OCI-LY7 (cell line): ENCODE measurements at regions not wholly inside any gene's neighbourhood (a gene's known extent, or its start where the extent isn't known, plus 50 kb on each side); places are given as distances from the start of the nearest gene placed in this dataset.

ENCODE experiments used
- BruUV-seq: library from RNA; stranded (reverse); fragments of 400-500 nt; replicated peaks from 2 replicates; lab custom pipeline; 2021; lab: Mats Ljungman, UMichigan
- CTCF ChIA-PET: fragments of 300-600 bp; sonication (Branson Sonifier 250); formaldehyde crosslinking; loops from one replicate; lab custom pipeline; 2022; ENCODE audit warnings: antibody characterized with exemption; ENCODE audit not compliant: unreplicated experiment; lab: Charles Lee
- POLR2A ChIA-PET: fragments of 300-600 bp; sonication (Branson Sonifier 250); formaldehyde crosslinking; loops from one replicate; lab custom pipeline; 2022; ENCODE audit warnings: antibody characterized with exemption; lab: Charles Lee
- DNase-seq: peaks from one replicate; pipeline ENCODE4 v3.0.0-alpha.2; 2015; ENCODE audit warnings: low spot score
- H2AFZ ChIP-seq: fragments of 200-600 bp; sonication (generic), shearing (Covaris generic); 2 replicates; pipeline ENCODE4 v1.6.1; 2014; ENCODE audit warnings: mild to moderate bottlenecking, antibody characterized with exemption, low read length, moderate library complexity
- H3K27ac ChIP-seq: fragments of 200-600 bp; sonication (generic); 2 replicates; pipeline ENCODE4 v1.5.1; 2014; ENCODE audit warnings: mixed run types, low read depth, mild to moderate bottlenecking, moderate library complexity, low read length, inconsistent platforms; ENCODE audit not compliant: poor library complexity, severe bottlenecking
- H3K36me3 ChIP-seq: fragments of 200-600 bp; sonication (generic); 2 replicates; pipeline ENCODE4 v1.6.1; 2014; ENCODE audit warnings: mild to moderate bottlenecking, antibody characterized with exemption, low read length, moderate library complexity, mixed read lengths; ENCODE audit not compliant: insufficient read depth
- H3K4me1 ChIP-seq: fragments of 200-600 bp; sonication (generic); 2 replicates; pipeline ENCODE4 v1.5.1; 2014; ENCODE audit warnings: mild to moderate bottlenecking, low read length; ENCODE audit not compliant: insufficient read depth, poor library complexity, severe bottlenecking
- H3K4me2 ChIP-seq: fragments of 200-600 bp; sonication (generic); 2 replicates; pipeline ENCODE4 v1.6.1; 2014; ENCODE audit warnings: mild to moderate bottlenecking, low read length
- H3K4me3 ChIP-seq: fragments of 200-600 bp; sonication (generic); 2 replicates; pipeline ENCODE4 v1.5.1; 2014; ENCODE audit warnings: mild to moderate bottlenecking, low read depth, low read length; ENCODE audit not compliant: poor library complexity, severe bottlenecking
- H3K79me2 ChIP-seq: fragments of 200-600 bp; sonication (generic); 2 replicates; pipeline ENCODE4 v1.6.1; 2016; ENCODE audit warnings: low read depth, mild to moderate bottlenecking, low read length, moderate library complexity, mixed read lengths; ENCODE audit not compliant: insufficient read depth
- H3K9me2 ChIP-seq: fragments of 200-600 bp; sonication (generic); 2 replicates; pipeline ENCODE4 v1.6.1; 2016; ENCODE audit warnings: mild to moderate bottlenecking, low read length, mixed read lengths; ENCODE audit not compliant: insufficient read depth
- H3K9me3 ChIP-seq: fragments of 200-600 bp; sonication (generic); 2 replicates; pipeline ENCODE4 v1.6.1; 2014; ENCODE audit warnings: mild to moderate bottlenecking, mixed run types, low read length, mixed read lengths
- H4K20me1 ChIP-seq: fragments of 200-600 bp; sonication (generic); 2 replicates; pipeline ENCODE4 v1.6.1; 2014; ENCODE audit warnings: mild to moderate bottlenecking, antibody characterized with exemption, low read length, moderate library complexity, mixed read lengths; ENCODE audit not compliant: insufficient read depth
- EZH2phosphoT487 ChIP-seq: fragments of 200-600 bp; sonication (generic); IDR thresholded peaks from 2 replicates; pipeline ENCODE4 v1.6.1; 2018; ENCODE audit warnings: low read depth, borderline replicate concordance, mild to moderate bottlenecking, mixed run types, antibody characterized with exemption, low read length, moderate library complexity, mixed read lengths
- intact Hi-C: fragments of 100-400 bp; cut with micrococcal nuclease; formaldehyde crosslinking; loops from one replicate; pipeline ENCODE4 v1.10.0; 2022; ENCODE audit not compliant: unreplicated experiment
- TF ChIP-seq, protein P1 (sequence below): fragments of 200-600 bp; sonication (generic); conservative IDR thresholded peaks from 2 replicates; pipeline ENCODE4 v1.5.1; 2014; ENCODE audit warnings: mild to moderate bottlenecking, antibody characterized with exemption, low read length, moderate library complexity, mixed read lengths

- Histone ChIP-seq H3K9me2 (no peaks in the 10 kb centered on the region), H3K79me2 (no peaks in the 10 kb centered on the region), H3K9me3 (no peaks in the 10 kb centered on the region), H4K20me1 (no peaks in the 10 kb centered on the region; the same call in 1 of the 2 replicates), H2AFZ (no peak overlapping the region), H3K4me2 (no peak overlapping the region), H3K4me1 (peaks cover 9% of the 10 kb centered on the region), H3K4me3 (no peak overlapping the region), H3K27ac (no peak overlapping the region), H3K36me3 (no peaks in the 10 kb centered on the region)
- CTCF ChIA-PET = no interaction called here
- TF ChIP-seq EZH2phosphoT487 = no peak
- TF ChIP-seq, protein P1, sequence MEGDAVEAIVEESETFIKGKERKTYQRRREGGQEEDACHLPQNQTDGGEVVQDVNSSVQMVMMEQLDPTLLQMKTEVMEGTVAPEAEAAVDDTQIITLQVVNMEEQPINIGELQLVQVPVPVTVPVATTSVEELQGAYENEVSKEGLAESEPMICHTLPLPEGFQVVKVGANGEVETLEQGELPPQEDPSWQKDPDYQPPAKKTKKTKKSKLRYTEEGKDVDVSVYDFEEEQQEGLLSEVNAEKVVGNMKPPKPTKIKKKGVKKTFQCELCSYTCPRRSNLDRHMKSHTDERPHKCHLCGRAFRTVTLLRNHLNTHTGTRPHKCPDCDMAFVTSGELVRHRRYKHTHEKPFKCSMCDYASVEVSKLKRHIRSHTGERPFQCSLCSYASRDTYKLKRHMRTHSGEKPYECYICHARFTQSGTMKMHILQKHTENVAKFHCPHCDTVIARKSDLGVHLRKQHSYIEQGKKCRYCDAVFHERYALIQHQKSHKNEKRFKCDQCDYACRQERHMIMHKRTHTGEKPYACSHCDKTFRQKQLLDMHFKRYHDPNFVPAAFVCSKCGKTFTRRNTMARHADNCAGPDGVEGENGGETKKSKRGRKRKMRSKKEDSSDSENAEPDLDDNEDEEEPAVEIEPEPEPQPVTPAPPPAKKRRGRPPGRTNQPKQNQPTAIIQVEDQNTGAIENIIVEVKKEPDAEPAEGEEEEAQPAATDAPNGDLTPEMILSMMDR = no peak
- POLR2A ChIA-PET = no interaction called here
- no peak for DNase-seq
- BruUV-seq = no TSS peak
- intact Hi-C loops = loop anchor here (2.0 kb wide), 1 partner anchor 145 kb away; the partner anchor contains the start of gene DHX8
Observed at GRCh38 chr17:43337684-43338428, 60.9 kb upstream of the ARL4D start.

- no peak overlapping the region for H2AFZ ChIP-seq
- H3K4me2 ChIP-seq = no peak overlapping the region
- no TSS peak for BruUV-seq
- no peaks in the 10 kb centered on the region for H3K9me2 ChIP-seq
- DNase-seq = no peak
- ChIA-PET POLR2A (interaction anchor here (1.0 to 1.1 kb wide), 2 partner anchors 9 to 33 kb away, joined by 3 read pairs; no protein-coding TSS in a partner anchor), CTCF (no interaction called here)
- peaks cover 9% of the 10 kb centered on the region for H3K4me1 ChIP-seq
- TF ChIP-seq, protein P1 = no peak
- no peak for TF ChIP-seq EZH2phosphoT487
- H3K4me3 ChIP-seq = no peak overlapping the region
- H4K20me1 ChIP-seq = no peaks in the 10 kb centered on the region; the same call in 1 of the 2 replicates
- no peaks in the 10 kb centered on the region for H3K9me3 ChIP-seq
- no peak overlapping the region for H3K27ac ChIP-seq
- no peaks in the 10 kb centered on the region for H3K79me2 ChIP-seq
- intact Hi-C loops = loop anchor here (5.0 kb wide), 1 partner anchor 32 kb away; no protein-coding TSS in a partner anchor
- H3K36me3 ChIP-seq = no peaks in the 10 kb centered on the region
Observed at GRCh38 chr17:43334738-43335402, 63.9 kb upstream of the ARL4D start.
